T-helper 2 cell treated with Interferon-gamma antibody and Interleukin-4, amounts not matched to agents 5 μg/mL and 100 μg/mL, for 36 hours (primary cell): ENCODE measurements at regions not wholly inside any gene's neighbourhood (a gene's known extent, or its start where the extent isn't known, plus 50 kb on each side); places are given as distances from the start of the nearest gene placed in this dataset.

Experiments
- DNase-seq: peaks from one replicate; pipeline ENCODE4 v3.0.0; 2021; ENCODE audit warnings: low spot score
- H3K27ac Mint-ChIP-seq: one replicate; pipeline ENCODE4 v1.8.0; 2021; ENCODE audit warnings: mild to moderate bottlenecking, mixed read lengths
- H3K27me3 Mint-ChIP-seq: one replicate; pipeline ENCODE4 v1.8.0; 2021; ENCODE audit warnings: low read depth, mixed read lengths
- H3K36me3 Mint-ChIP-seq: one replicate; pipeline ENCODE4 v1.8.0; 2021; ENCODE audit warnings: low read depth, mixed read lengths
- H3K4me1 Mint-ChIP-seq: one replicate; pipeline ENCODE4 v1.8.0; 2021; ENCODE audit warnings: low read depth, mixed read lengths
- H3K4me3 Mint-ChIP-seq: one replicate; pipeline ENCODE4 v1.8.0; 2022; ENCODE audit warnings: mild to moderate bottlenecking, moderate library complexity, mixed read lengths
- H3K9me3 Mint-ChIP-seq: one replicate; pipeline ENCODE4 v1.8.0; 2021; ENCODE audit warnings: mixed read lengths

- Mint-ChIP-seq H3K4me1 (no peaks in the 10 kb centered on the region), H3K36me3 (no peaks in the 10 kb centered on the region), H3K27me3 (no peaks in the 10 kb centered on the region), H3K4me3 (no peak overlapping the region), H3K27ac (no peak overlapping the region), H3K9me3 (peaks cover 10% of the 10 kb centered on the region)
- no peak for DNase-seq
These were observed 74.4 kb upstream of the PDE10A start for GRCh38 chr6:165737396-165737795.

DNA sequence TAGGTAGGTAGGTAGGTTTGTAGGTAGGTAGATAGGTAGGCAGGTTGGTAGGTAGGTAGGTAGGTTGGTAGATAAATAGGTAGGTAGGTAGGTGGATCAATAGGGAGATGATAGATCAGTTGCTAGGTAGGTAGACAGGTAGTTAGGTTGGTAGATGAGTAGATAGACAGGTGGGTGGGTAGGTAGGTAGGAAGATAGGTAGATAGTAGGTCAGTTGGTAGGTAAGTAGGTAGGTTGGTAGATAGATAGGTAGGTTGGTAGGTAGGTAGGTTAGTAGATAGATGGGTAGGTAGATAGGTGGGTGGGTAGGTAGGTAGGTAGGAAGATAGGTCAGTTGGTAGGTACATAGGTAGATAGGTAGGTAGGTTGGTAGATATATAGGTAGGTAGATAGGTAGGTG lies 72.0 kb upstream of the PDE10A start:
- Mint-ChIP-seq H3K27me3 (no peaks in the 10 kb centered on the region), H3K4me1 (no peaks in the 10 kb centered on the region), H3K27ac (no peak overlapping the region), H3K9me3 (peaks cover 10% of the 10 kb centered on the region), H3K4me3 (no peak overlapping the region), H3K36me3 (no peaks in the 10 kb centered on the region)
- no peak for DNase-seq

DNA sequence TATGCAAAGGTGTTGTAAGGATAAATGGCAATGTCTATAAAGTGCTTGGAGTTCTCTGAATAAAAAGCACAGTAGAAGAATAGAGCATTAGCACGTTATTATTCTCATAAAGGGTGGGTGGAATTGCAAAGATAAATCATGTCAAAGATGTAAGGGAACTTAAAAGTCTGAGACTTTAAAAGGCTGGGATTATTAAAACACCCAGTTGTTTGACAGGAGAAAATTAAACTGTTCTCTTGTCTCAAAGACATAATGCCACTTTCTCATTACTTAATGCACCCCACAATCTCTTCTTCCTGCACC lies 70.4 kb upstream of the PDE10A start:
- no peak for DNase-seq
- Mint-ChIP-seq H3K9me3 (peaks cover 4% of the 10 kb centered on the region), H3K36me3 (no peaks in the 10 kb centered on the region), H3K27me3 (no peaks in the 10 kb centered on the region), H3K4me1 (no peaks in the 10 kb centered on the region), H3K4me3 (no peak overlapping the region), H3K27ac (no peak overlapping the region)

GRCh38 chr6:165732696-165733488 lies 69.9 kb upstream of the PDE10A start:
- no peaks in the 10 kb centered on the region for H3K4me1 Mint-ChIP-seq
- H3K36me3 Mint-ChIP-seq = no peaks in the 10 kb centered on the region
- peaks cover 4% of the 10 kb centered on the region for H3K9me3 Mint-ChIP-seq
- H3K27ac Mint-ChIP-seq = no peak overlapping the region
- no peak for DNase-seq
- no peaks in the 10 kb centered on the region for H3K27me3 Mint-ChIP-seq
- no peak overlapping the region for H3K4me3 Mint-ChIP-seq

DNA sequence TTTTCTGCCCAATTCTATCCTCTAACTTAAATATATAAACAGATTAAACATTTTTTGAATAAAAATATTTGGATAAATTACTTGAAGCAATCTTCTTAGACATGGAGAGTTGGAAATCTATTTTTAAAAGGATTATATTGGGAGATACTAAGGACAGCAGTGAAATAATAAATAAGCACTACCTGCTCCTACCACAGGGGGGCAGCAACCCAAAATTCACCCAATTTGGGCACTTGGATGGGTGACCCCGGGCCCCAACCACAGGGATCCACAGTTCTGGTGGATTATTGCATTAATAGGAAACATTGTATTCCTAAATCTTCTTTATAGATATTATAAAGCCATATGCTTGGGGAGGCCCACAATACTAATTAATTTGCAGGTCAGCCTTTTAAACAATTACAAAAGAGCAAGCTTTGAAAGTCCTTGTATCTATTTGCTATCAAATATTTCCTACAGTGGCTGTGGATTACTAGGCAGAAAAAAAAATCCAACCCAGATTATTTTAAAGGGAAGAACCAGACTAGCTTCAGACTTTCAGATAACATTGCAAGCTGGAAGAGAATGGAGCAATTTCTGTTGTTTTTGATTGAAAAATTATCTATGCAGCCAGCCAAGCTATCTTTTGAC lies 66.4 kb upstream of the PDE10A start:
- Mint-ChIP-seq H3K9me3 (no peaks in the 10 kb centered on the region), H3K27ac (no peak overlapping the region), H3K27me3 (no peaks in the 10 kb centered on the region), H3K36me3 (no peaks in the 10 kb centered on the region), H3K4me3 (no peak overlapping the region), H3K4me1 (no peaks in the 10 kb centered on the region)
- no peak for DNase-seq

GRCh38 chr6:165728216-165728615 lies 65.2 kb upstream of the PDE10A start:
- no peak for DNase-seq
- H3K9me3 Mint-ChIP-seq = no peaks in the 10 kb centered on the region
- no peaks in the 10 kb centered on the region for H3K36me3 Mint-ChIP-seq
- H3K27ac Mint-ChIP-seq = no peak overlapping the region
- H3K27me3 Mint-ChIP-seq = no peaks in the 10 kb centered on the region
- no peaks in the 10 kb centered on the region for H3K4me1 Mint-ChIP-seq
- no peak overlapping the region for H3K4me3 Mint-ChIP-seq

DNA sequence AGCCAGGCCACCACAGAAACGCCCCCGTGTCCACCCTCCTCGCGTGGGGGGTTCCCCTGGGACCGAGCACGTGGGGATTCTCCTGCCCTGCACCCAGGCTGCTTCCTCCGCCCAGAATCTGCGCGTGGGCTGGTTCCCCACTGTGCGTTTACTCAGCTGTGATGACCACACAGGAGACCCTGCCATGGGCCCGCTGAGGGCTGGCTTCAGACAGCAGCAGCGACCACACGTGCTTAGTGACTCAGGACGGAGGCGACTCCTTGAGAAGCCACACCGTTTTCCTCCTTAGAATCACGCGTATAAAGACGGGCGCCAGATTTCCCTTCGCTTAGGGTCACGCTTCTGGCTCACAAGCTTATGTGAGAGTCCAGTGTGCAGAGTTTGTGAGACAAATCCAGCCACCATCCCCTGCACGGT lies 63.9 kb upstream of the PDE10A start:
- no peaks in the 10 kb centered on the region for H3K4me1 Mint-ChIP-seq
- H3K9me3 Mint-ChIP-seq = no peaks in the 10 kb centered on the region
- no peak overlapping the region for H3K27ac Mint-ChIP-seq
- H3K27me3 Mint-ChIP-seq = no peaks in the 10 kb centered on the region
- no peaks in the 10 kb centered on the region for H3K36me3 Mint-ChIP-seq
- DNase-seq = no peak
- H3K4me3 Mint-ChIP-seq = no peak overlapping the region

- Mint-ChIP-seq H3K27ac (no peak overlapping the region), H3K4me1 (no peaks in the 10 kb centered on the region), H3K36me3 (no peaks in the 10 kb centered on the region), H3K4me3 (no peak overlapping the region), H3K27me3 (no peaks in the 10 kb centered on the region), H3K9me3 (no peaks in the 10 kb centered on the region)
- DNase-seq = no peak
These were observed 63.3 kb upstream of the PDE10A start for GRCh38 chr6:165726290-165726875.

DNA sequence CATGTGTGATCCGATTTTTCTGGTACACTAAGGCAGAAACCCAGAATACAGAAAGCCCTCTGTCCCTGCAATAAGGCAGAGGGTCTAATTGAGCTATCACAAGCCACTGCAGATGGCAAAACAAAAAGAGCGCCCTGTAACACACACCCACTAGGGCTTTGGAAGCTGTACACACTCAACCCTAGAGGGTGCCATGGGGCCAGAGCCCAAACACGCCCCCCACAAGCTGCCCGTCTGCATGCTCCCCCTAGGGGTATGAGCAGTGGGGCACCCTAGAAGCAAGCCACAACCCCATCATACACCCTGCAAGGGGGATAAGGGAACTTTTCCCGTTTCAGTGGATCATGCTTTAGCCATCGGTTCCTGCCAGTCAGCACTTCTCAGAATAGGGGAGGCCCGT lies 62.2 kb upstream of the PDE10A start:
- no peak overlapping the region for H3K27ac Mint-ChIP-seq
- no peaks in the 10 kb centered on the region for H3K9me3 Mint-ChIP-seq
- no peak for DNase-seq
- no peaks in the 10 kb centered on the region for H3K27me3 Mint-ChIP-seq
- H3K4me1 Mint-ChIP-seq = no peaks in the 10 kb centered on the region
- no peak overlapping the region for H3K4me3 Mint-ChIP-seq
- H3K36me3 Mint-ChIP-seq = no peaks in the 10 kb centered on the region

DNA sequence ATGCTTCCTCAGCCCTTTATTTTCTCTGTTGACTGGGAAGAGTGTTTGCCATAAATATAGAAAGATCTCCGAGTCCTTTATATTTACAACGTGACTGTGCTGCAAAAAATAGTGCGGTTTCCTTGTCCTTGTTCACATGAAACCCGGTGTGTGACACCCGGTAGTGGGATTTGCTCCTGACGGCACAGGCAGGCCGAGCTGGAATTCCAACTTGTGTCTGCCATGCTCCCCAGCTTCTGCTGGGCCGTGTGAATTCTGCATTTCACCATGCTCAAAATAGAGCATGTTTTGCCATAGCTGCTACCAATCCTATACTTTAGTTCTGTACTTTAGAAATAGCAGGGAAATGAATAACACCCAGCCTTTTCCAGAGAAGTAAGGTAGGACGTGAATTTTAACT lies 60.3 kb upstream of the PDE10A start:
- Mint-ChIP-seq H3K27me3 (peaks cover 11% of the 10 kb centered on the region), H3K9me3 (no peaks in the 10 kb centered on the region), H3K4me1 (no peaks in the 10 kb centered on the region), H3K36me3 (no peaks in the 10 kb centered on the region), H3K27ac (no peak overlapping the region), H3K4me3 (no peak overlapping the region)
- no peak for DNase-seq

GRCh38 chr6:165722022-165722421 lies 59.0 kb upstream of the PDE10A start:
- no peak overlapping the region for H3K27ac Mint-ChIP-seq
- H3K4me1 Mint-ChIP-seq = no peaks in the 10 kb centered on the region
- H3K9me3 Mint-ChIP-seq = no peaks in the 10 kb centered on the region
- H3K27me3 Mint-ChIP-seq = peaks cover 12% of the 10 kb centered on the region
- DNase-seq = no peak
- H3K4me3 Mint-ChIP-seq = no peak overlapping the region
- no peaks in the 10 kb centered on the region for H3K36me3 Mint-ChIP-seq

- Mint-ChIP-seq H3K4me1 (no peaks in the 10 kb centered on the region), H3K9me3 (no peaks in the 10 kb centered on the region), H3K36me3 (no peaks in the 10 kb centered on the region), H3K27me3 (peaks cover 12% of the 10 kb centered on the region), H3K27ac (no peak overlapping the region), H3K4me3 (no peak overlapping the region)
- DNase-seq = no peak
These were observed 58.3 kb upstream of the PDE10A start for GRCh38 chr6:165721356-165721755.

- Mint-ChIP-seq H3K4me1 (no peaks in the 10 kb centered on the region), H3K36me3 (no peaks in the 10 kb centered on the region), H3K4me3 (no peak overlapping the region), H3K9me3 (no peaks in the 10 kb centered on the region), H3K27ac (no peak overlapping the region), H3K27me3 (peaks cover 12% of the 10 kb centered on the region)
- DNase-seq = no peak
These were observed 55.5 kb upstream of the PDE10A start for GRCh38 chr6:165718491-165718891.

DNA sequence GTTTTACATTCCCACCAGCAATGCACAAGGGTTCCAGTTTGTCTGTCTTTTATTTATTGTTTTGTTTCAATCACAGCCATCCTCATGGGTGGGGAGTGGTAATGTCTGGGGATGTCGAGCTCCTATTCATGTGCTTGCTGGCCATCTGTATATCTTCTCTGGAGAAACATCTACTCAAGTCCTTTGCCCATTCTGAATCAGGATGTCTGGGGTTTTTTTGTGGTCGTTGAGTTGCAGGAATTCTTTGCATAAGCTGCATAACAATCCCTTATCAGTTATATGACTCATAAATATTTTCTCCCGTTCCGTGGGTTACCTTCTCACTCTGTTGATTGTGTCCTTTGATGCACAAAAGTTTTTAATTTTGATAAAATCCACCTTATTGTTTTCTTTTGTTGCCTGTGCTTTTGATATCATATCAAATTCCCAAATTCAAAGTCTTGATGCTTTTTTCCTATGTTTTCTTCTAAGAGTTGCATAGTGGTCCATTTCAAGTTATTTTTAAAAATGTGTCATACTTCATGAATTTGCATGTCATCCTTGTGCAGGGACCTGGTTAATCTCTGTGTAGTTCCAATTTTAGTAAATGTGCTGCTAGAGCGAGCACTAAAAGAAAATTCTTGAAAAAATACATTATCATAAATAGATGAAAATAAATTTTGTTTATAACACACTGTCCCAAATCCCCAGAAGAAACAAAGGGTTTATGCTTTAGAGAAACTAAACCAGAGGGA lies 54.9 kb upstream of the PDE10A start:
- no peak for DNase-seq
- H3K36me3 Mint-ChIP-seq = no peaks in the 10 kb centered on the region
- H3K4me1 Mint-ChIP-seq = no peaks in the 10 kb centered on the region
- H3K9me3 Mint-ChIP-seq = no peaks in the 10 kb centered on the region
- H3K27me3 Mint-ChIP-seq = peaks cover 12% of the 10 kb centered on the region
- no peak overlapping the region for H3K27ac Mint-ChIP-seq
- no peak overlapping the region for H3K4me3 Mint-ChIP-seq
